ENCODE measurements at regions not wholly inside any gene's neighbourhood (a gene's known extent, or its start where the extent isn't known, plus 50 kb on each side); places are given as distances from the start of the nearest gene placed in this dataset.

GRCh38 chr1:190849346-190849745 lies 371.7 kb upstream of the BRINP3 start:
- no peak for TF ChIP-seq EZH2phosphoT487 (IDR thresholded peaks at IDR 0.05; ENCODE audit: low read depth)
- no peak for TF ChIP-seq CTCF (IDR thresholded peaks at IDR 0.05; ENCODE audit: low read depth, low read length)
